Spleen (tissue), 11 donors: ENCODE measurements at regions not wholly inside any gene's neighbourhood (a gene's known extent, or its start where the extent isn't known, plus 50 kb on each side); places are given as distances from the start of the nearest gene placed in this dataset.

Source experiments
- DNase-seq: peaks from one replicate; pipeline ENCODE4 v3.0.0-alpha.2; 2020
- H3K27ac ChIP-seq, 8 donors: fragments of 200-600 bp; sonication (generic) in 7 of 8; 1 replicate in 4 of 8; 2 replicates in 4 of 8; pipeline versions ENCODE4 v1.5.0 to v1.8.0; 2016 to 2021; ENCODE audit warnings: inconsistent platforms in 4 of 8, mild to moderate bottlenecking in 4 of 8, moderate library complexity in 1 of 8
- H3K27me3 ChIP-seq, 7 donors: fragments of 200-600 bp; sonication (generic) in 6 of 7; replicated peaks in 1 of 7; 1 replicate in 4 of 7; 2 replicates in 3 of 7; pipeline versions ENCODE4 v1.5.0 to v1.8.0; 2016 to 2021; ENCODE audit warnings: inconsistent platforms in 3 of 7, mild to moderate bottlenecking in 1 of 7
- H3K36me3 ChIP-seq, 6 donors: fragments of 200-600 bp; sonication (generic) in 5 of 6; 1 replicate in 4 of 6; 2 replicates in 2 of 6; pipeline versions ENCODE4 v1.5.0 to v1.8.0; 2016 to 2021; ENCODE audit warnings: inconsistent platforms in 2 of 6
- H3K4me1 ChIP-seq, 6 donors: fragments of 200-600 bp; sonication (generic) in 5 of 6; 1 replicate in 3 of 6; 2 replicates in 3 of 6; pipeline versions ENCODE4 v1.5.0 to v1.8.0; 2016 to 2021; ENCODE audit warnings: inconsistent platforms in 3 of 6
- H3K4me3 ChIP-seq, 8 donors: fragments of 200-600 bp; sonication (generic) in 7 of 8; 1 replicate in 4 of 8; 2 replicates in 4 of 8; pipeline versions ENCODE4 v1.5.0 to v1.8.0; 2016 to 2021; ENCODE audit warnings: inconsistent platforms in 4 of 8, mild to moderate bottlenecking in 4 of 8, moderate library complexity in 2 of 8
- H3K9me3 ChIP-seq, 8 donors: fragments of 200-600 bp; sonication (generic) in 7 of 8; 1 replicate in 4 of 8; 2 replicates in 4 of 8; pipeline versions ENCODE4 v1.5.0 to v1.8.0; 2016 to 2021; ENCODE audit warnings: inconsistent platforms in 4 of 8
- POLR2A ChIP-seq, 3 donors: fragments of 450-650 bp; IDR thresholded peaks; one replicate each; pipeline ENCODE4 v1.5.1; 2017; ENCODE audit warnings: antibody characterized with exemption in 3 of 3, mild to moderate bottlenecking in 1 of 3
- POLR2AphosphoS5 ChIP-seq, 3 donors: sonication (generic); formaldehyde crosslinking; IDR thresholded peaks; one replicate each; pipeline ENCODE4 v1.5.1; 2017; ENCODE audit warnings: antibody characterized with exemption in 3 of 3
- WGBS, 5 donors: extraction: QIAGEN DNeasy Blood & Tissue Kit in 3 of 5; methylation state at CpG; one replicate each; pipeline versions ENCODE4 v1.1.5 to v1.1.7; 2013 to 2018; 5-methylcytosine and 5-hydroxymethylcytosine counted together
- intact Hi-C: fragments of 100-400 bp; cut with DNase I; formaldehyde crosslinking; loops from one replicate; pipeline ENCODE4 v1.15.0; 2023; ENCODE audit warnings: low total_unique reads
- TF ChIP-seq, protein P1 (sequence below), 11 experiments: fragments of 200-600 bp in 7 of 11; fragments of 450-650 bp in 4 of 11; sonication (generic) in 4 of 11; IDR thresholded peaks in 8 of 11; conservative IDR thresholded peaks in 3 of 11; 1 replicate in 7 of 11; 2 replicates in 4 of 11; pipeline versions ENCODE4 v1.4.0 to v1.8.0; 2016 to 2021; ENCODE audit warnings: antibody characterized with exemption in 11 of 11, inconsistent platforms in 4 of 11, mild to moderate bottlenecking in 1 of 11
- donor health status: healthy with polysubstance abuse.
- donor health status: DM: no; HTN: no; CAD: no; lungs with moderate emphysema.
- donor health status: DM: no; HTN: no; CAD: no.
- donor health status: Bipolar disorder and iron deficiency.
- donor health status: healthy.
- donor health status: DM: no; HTN: no; CAD: no.
- donor health status: DM: yes; HTN: yes; CAD: no.

GRCh38 chr2:67871686-67872412 is 191.0 kb downstream of the C1D start:
- intact Hi-C loops, result no loop called here
- Histone ChIP-seq H3K9me3 (no peaks in the 10 kb centered on the region), H3K36me3 (no peaks in the 10 kb centered on the region), H3K27me3 (peaks cover 0 to 8% (median 0%) of the 10 kb centered on the region in 7 donors), H3K4me1 (no peaks in the 10 kb centered on the region), H3K27ac (no peak overlapping the region), H3K4me3 (no peak overlapping the region)
- 46 to 62% (median 54%) methylated on average over 13 of the region's 13 CpGs for WGBS, 5 donors
- no peak for DNase-seq
- TF ChIP-seq, protein P1, sequence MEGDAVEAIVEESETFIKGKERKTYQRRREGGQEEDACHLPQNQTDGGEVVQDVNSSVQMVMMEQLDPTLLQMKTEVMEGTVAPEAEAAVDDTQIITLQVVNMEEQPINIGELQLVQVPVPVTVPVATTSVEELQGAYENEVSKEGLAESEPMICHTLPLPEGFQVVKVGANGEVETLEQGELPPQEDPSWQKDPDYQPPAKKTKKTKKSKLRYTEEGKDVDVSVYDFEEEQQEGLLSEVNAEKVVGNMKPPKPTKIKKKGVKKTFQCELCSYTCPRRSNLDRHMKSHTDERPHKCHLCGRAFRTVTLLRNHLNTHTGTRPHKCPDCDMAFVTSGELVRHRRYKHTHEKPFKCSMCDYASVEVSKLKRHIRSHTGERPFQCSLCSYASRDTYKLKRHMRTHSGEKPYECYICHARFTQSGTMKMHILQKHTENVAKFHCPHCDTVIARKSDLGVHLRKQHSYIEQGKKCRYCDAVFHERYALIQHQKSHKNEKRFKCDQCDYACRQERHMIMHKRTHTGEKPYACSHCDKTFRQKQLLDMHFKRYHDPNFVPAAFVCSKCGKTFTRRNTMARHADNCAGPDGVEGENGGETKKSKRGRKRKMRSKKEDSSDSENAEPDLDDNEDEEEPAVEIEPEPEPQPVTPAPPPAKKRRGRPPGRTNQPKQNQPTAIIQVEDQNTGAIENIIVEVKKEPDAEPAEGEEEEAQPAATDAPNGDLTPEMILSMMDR (IDR thresholded peaks at IDR 0.05 in 8 of 11, conservative IDR thresholded peaks at IDR 0.05 in 3 of 11), result no peak
- TF ChIP-seq POLR2A (IDR thresholded peaks at IDR 0.05) (no peak), POLR2AphosphoS5 (IDR thresholded peaks at IDR 0.05) (no peak)

GRCh38 chr2:67872481-67872880 is 190.3 kb downstream of the C1D start:
- Histone ChIP-seq H3K36me3 (no peaks in the 10 kb centered on the region), H3K27ac (no peak overlapping the region), H3K9me3 (no peaks in the 10 kb centered on the region), H3K4me3 (no peak overlapping the region), H3K4me1 (no peaks in the 10 kb centered on the region), H3K27me3 (peaks cover 0 to 11% (median 0%) of the 10 kb centered on the region in 7 donors)
- intact Hi-C loops, result no loop called here
- 79 to 89% (median 88%) methylated on average over 2 of the region's 2 CpGs for WGBS, 5 donors
- no peak for DNase-seq
- no peak for TF ChIP-seq POLR2AphosphoS5 (IDR thresholded peaks at IDR 0.05)
- TF ChIP-seq, protein P1 (IDR thresholded peaks at IDR 0.05 in 8 of 11, conservative IDR thresholded peaks at IDR 0.05 in 3 of 11), result no peak
- TF ChIP-seq POLR2A (IDR thresholded peaks at IDR 0.05), result no peak

- intact Hi-C loops, result no loop called here
- Histone ChIP-seq H3K9me3 (no peaks in the 10 kb centered on the region), H3K4me3 (no peak overlapping the region), H3K36me3 (no peaks in the 10 kb centered on the region), H3K4me1 (no peaks in the 10 kb centered on the region), H3K27ac (no peak overlapping the region), H3K27me3 (peaks cover 0 to 17% (median 0%) of the 10 kb centered on the region in 7 donors)
- 86 to 97% (median 93%) methylated on average over 3 of the region's 3 CpGs for WGBS, 5 donors
- no peak for DNase-seq
- TF ChIP-seq POLR2A (IDR thresholded peaks at IDR 0.05) (no peak), POLR2AphosphoS5 (IDR thresholded peaks at IDR 0.05) (no peak)
- TF ChIP-seq, protein P1 (IDR thresholded peaks at IDR 0.05 in 8 of 11, conservative IDR thresholded peaks at IDR 0.05 in 3 of 11), result no peak
Measured at GRCh38 chr2:67873916-67874315, 188.9 kb downstream of the C1D start.

GRCh38 chr2:67876176-67876575 is 186.6 kb downstream of the C1D start:
- no peak for TF ChIP-seq POLR2A (IDR thresholded peaks at IDR 0.05)
- Histone ChIP-seq H3K4me1 (no peaks in the 10 kb centered on the region), H3K9me3 (no peaks in the 10 kb centered on the region), H3K36me3 (no peaks in the 10 kb centered on the region), H3K27ac (no peak overlapping the region), H3K27me3 (peaks cover 0 to 17% (median 0%) of the 10 kb centered on the region in 7 donors), H3K4me3 (no peak overlapping the region)
- intact Hi-C loops, result no loop called here
- DNase-seq, result no peak
- 68 to 86% (median 81%) methylated on average over 3 of the region's 3 CpGs for WGBS, 5 donors
